ENCODE measurements at regions not wholly inside any gene's neighbourhood (a gene's known extent, or its start where the extent isn't known, plus 50 kb on each side); places are given as distances from the start of the nearest gene placed in this dataset.

- no peak for TF ChIP-seq CTCF (IDR thresholded peaks at IDR 0.05)
- TF ChIP-seq POLR2A (IDR thresholded peaks at IDR 0.05) = no peak
- TF ChIP-seq POLR2AphosphoS5 (IDR thresholded peaks at IDR 0.05) = no peak
Observed at GRCh38 chr10:23538968-23539367, 100.1 kb downstream of the OTUD1 start.

Measured in prostate gland (tissue), 2 donors.